OCI-LY1 (cell line): ENCODE measurements at regions not wholly inside any gene's neighbourhood (a gene's known extent, or its start where the extent isn't known, plus 50 kb on each side); places are given as distances from the start of the nearest gene placed in this dataset.

Experiments
- H2AFZ ChIP-seq: fragments of 200-600 bp; sonication (generic), shearing (Covaris generic); 2 replicates; pipeline ENCODE4 v1.6.0; 2014; ENCODE audit warnings: antibody characterized with exemption, mild to moderate bottlenecking, low read length
- H3F3A ChIP-seq: fragments of 200-600 bp; sonication (generic), shearing (Covaris generic); 2 replicates; pipeline ENCODE4 v1.6.0; 2014; ENCODE audit warnings: mild to moderate bottlenecking, antibody characterized with exemption, low read length, moderate library complexity; ENCODE audit not compliant: insufficient read depth
- H3K27ac ChIP-seq: fragments of 200-600 bp; sonication (generic); 2 replicates; pipeline ENCODE4 v1.5.1; 2014; ENCODE audit warnings: low read length, mixed run types, mild to moderate bottlenecking, low read depth; ENCODE audit not compliant: poor library complexity, severe bottlenecking
- H3K27me3 ChIP-seq: fragments of 200-600 bp; sonication (generic); 2 replicates; pipeline ENCODE4 v1.6.0; 2014; ENCODE audit warnings: antibody characterized with exemption, mild to moderate bottlenecking, low read length, moderate library complexity; ENCODE audit not compliant: insufficient read depth
- H3K36me3 ChIP-seq: fragments of 200-600 bp; sonication (generic); 2 replicates; pipeline ENCODE4 v1.6.1; 2014; ENCODE audit warnings: mild to moderate bottlenecking, antibody characterized with exemption, low read length, moderate library complexity, mixed read lengths; ENCODE audit not compliant: insufficient read depth
- H3K4me1 ChIP-seq: fragments of 200-600 bp; sonication (generic); 2 replicates; pipeline ENCODE4 v1.5.1; 2014; ENCODE audit warnings: mild to moderate bottlenecking, low read length, moderate library complexity; ENCODE audit not compliant: insufficient read depth, severe bottlenecking
- H3K4me2 ChIP-seq: fragments of 200-600 bp; sonication (generic), shearing (Covaris generic); 2 replicates; pipeline ENCODE4 v1.6.1; 2014; ENCODE audit warnings: low read length
- H3K4me3 ChIP-seq: fragments of 200-600 bp; sonication (generic); 2 replicates; pipeline ENCODE4 v1.5.1; 2014; ENCODE audit warnings: low read length, low read depth, mild to moderate bottlenecking, mixed read lengths; ENCODE audit not compliant: poor library complexity, severe bottlenecking
- H3K79me2 ChIP-seq: fragments of 200-600 bp; shearing (Covaris generic); 2 replicates; pipeline ENCODE4 v1.6.1; 2016; ENCODE audit warnings: mixed run types, low read length, mixed read lengths; ENCODE audit not compliant: insufficient read depth
- H3K9ac ChIP-seq: fragments of 200-600 bp; sonication (generic), shearing (Covaris generic); 2 replicates; pipeline ENCODE4 v1.6.1; 2014; ENCODE audit warnings: mild to moderate bottlenecking, low read length, mixed read lengths
- H3K9me2 ChIP-seq: fragments of 200-600 bp; sonication (generic), shearing (Covaris generic); 2 replicates; pipeline ENCODE4 v1.6.1; 2014; ENCODE audit warnings: low read depth, mild to moderate bottlenecking, low read length, mixed read lengths
- H3K9me3 ChIP-seq: fragments of 200-600 bp; shearing (Covaris generic); 2 replicates; pipeline ENCODE4 v1.6.1; 2014; ENCODE audit warnings: low read length, mixed read lengths
- H4K20me1 ChIP-seq: fragments of 200-600 bp; sonication (generic), shearing (Covaris generic); 2 replicates; pipeline ENCODE4 v1.6.0; 2016; ENCODE audit warnings: mild to moderate bottlenecking, low read length; ENCODE audit not compliant: insufficient read depth
- EZH2 ChIP-seq: fragments of 200-600 bp; sonication (generic), shearing (Covaris generic); IDR thresholded peaks from 2 replicates; pipeline ENCODE4 v1.8.0; 2017; ENCODE audit warnings: borderline replicate concordance, mixed run types, mild to moderate bottlenecking, antibody characterized with exemption, low read length, moderate library complexity, mixed read lengths
- TF ChIP-seq, protein P1 (sequence below): fragments of 200-600 bp; sonication (generic), shearing (Covaris generic); IDR thresholded peaks from 2 replicates; pipeline ENCODE4 v1.5.1; 2017; ENCODE audit warnings: mild to moderate bottlenecking, antibody characterized with exemption, low read length, moderate library complexity, mixed read lengths

DNA sequence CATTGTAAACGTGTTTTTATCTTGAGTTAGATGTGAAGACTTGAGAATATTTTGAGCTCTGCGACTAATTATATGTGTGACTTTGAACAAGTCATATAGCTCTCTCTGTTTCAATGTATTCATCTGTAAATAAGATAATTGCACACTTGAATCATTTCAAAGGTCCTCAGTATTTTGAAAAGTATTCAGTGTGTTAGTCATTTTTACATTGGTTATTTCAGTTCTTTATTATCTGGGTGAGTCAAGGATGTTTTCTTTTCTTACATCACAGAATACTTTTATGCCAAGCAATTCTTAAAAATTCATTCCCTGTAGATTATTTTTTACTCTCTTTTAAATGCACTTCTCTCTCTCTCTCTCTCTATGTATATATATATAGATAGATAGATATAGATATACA is 1098.0 kb upstream of the ZEB2 start:
- Histone ChIP-seq H3K4me1 (no peaks in the 10 kb centered on the region), H2AFZ (no peak overlapping the region), H3K9me3 (peaks cover 3% of the 10 kb centered on the region; the same call in 1 of the 2 replicates), H3K36me3 (no peaks in the 10 kb centered on the region), H3K9me2 (no peaks in the 10 kb centered on the region), H3K4me3 (no peak overlapping the region), H3K4me2 (no peak overlapping the region), H3K27ac (no peak overlapping the region), H4K20me1 (no peaks in the 10 kb centered on the region), H3K79me2 (no peaks in the 10 kb centered on the region), H3K27me3 (no peaks in the 10 kb centered on the region), H3K9ac (no peak overlapping the region), H3F3A (no peaks in the 10 kb centered on the region)
- TF ChIP-seq, protein P1, sequence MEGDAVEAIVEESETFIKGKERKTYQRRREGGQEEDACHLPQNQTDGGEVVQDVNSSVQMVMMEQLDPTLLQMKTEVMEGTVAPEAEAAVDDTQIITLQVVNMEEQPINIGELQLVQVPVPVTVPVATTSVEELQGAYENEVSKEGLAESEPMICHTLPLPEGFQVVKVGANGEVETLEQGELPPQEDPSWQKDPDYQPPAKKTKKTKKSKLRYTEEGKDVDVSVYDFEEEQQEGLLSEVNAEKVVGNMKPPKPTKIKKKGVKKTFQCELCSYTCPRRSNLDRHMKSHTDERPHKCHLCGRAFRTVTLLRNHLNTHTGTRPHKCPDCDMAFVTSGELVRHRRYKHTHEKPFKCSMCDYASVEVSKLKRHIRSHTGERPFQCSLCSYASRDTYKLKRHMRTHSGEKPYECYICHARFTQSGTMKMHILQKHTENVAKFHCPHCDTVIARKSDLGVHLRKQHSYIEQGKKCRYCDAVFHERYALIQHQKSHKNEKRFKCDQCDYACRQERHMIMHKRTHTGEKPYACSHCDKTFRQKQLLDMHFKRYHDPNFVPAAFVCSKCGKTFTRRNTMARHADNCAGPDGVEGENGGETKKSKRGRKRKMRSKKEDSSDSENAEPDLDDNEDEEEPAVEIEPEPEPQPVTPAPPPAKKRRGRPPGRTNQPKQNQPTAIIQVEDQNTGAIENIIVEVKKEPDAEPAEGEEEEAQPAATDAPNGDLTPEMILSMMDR, result no peak
- TF ChIP-seq EZH2, result no peak

- Histone ChIP-seq H3K4me1 (no peaks in the 10 kb centered on the region), H3K9me2 (no peaks in the 10 kb centered on the region), H3K9me3 (peaks cover 3% of the 10 kb centered on the region; the same call in 1 of the 2 replicates), H3K79me2 (no peaks in the 10 kb centered on the region), H3K4me3 (no peak overlapping the region), H3K36me3 (no peaks in the 10 kb centered on the region), H3K4me2 (no peak overlapping the region), H3K27me3 (no peaks in the 10 kb centered on the region), H2AFZ (no peak overlapping the region), H4K20me1 (no peaks in the 10 kb centered on the region), H3F3A (no peaks in the 10 kb centered on the region), H3K9ac (no peak overlapping the region), H3K27ac (no peak overlapping the region)
- TF ChIP-seq, protein P1, result no peak
- TF ChIP-seq EZH2, result no peak
Observed at GRCh38 chr2:145617420-145617819, 1097.5 kb upstream of the ZEB2 start.

GRCh38 chr2:145615626-145616025 is 1095.7 kb upstream of the ZEB2 start:
- Histone ChIP-seq H3K9me2 (no peaks in the 10 kb centered on the region), H3K4me3 (no peak overlapping the region), H3F3A (no peaks in the 10 kb centered on the region), H3K9me3 (peaks cover 3% of the 10 kb centered on the region; the same call in 1 of the 2 replicates), H3K9ac (no peak overlapping the region), H3K27ac (no peak overlapping the region), H3K79me2 (no peaks in the 10 kb centered on the region), H3K27me3 (no peaks in the 10 kb centered on the region), H4K20me1 (no peaks in the 10 kb centered on the region), H3K36me3 (no peaks in the 10 kb centered on the region), H3K4me2 (no peak overlapping the region), H3K4me1 (no peaks in the 10 kb centered on the region), H2AFZ (no peak overlapping the region)
- TF ChIP-seq EZH2, result no peak
- TF ChIP-seq, protein P1, result no peak
